H9 (cell line): ENCODE measurements at regions not wholly inside any gene's neighbourhood (a gene's known extent, or its start where the extent isn't known, plus 50 kb on each side); places are given as distances from the start of the nearest gene placed in this dataset.

Experiments used
- DNase-seq: peaks from one replicate; pipeline ENCODE4 v3.0.0-alpha.2; 2017
- H2AFZ ChIP-seq: one replicate; pipeline ENCODE4 v1.6.1; 2013; ENCODE audit warnings: mild to moderate bottlenecking, low read length, control low read depth, moderate library complexity
- H2AK5ac ChIP-seq: 2 replicates; pipeline ENCODE4 v1.6.1; 2013; ENCODE audit warnings: low read length, control low read depth, mixed read lengths; ENCODE audit not compliant: insufficient read length
- H2BK120ac ChIP-seq: one replicate; pipeline ENCODE4 v1.6.1; 2013; ENCODE audit warnings: low read depth, mild to moderate bottlenecking, low read length, control low read depth, inconsistent platforms; ENCODE audit not compliant: poor library complexity, severe bottlenecking
- H2BK12ac ChIP-seq: 2 replicates; pipeline ENCODE4 v1.6.1; 2013; ENCODE audit warnings: low read length, control low read depth, mixed read lengths, low read depth; ENCODE audit not compliant: insufficient read length
- H2BK15ac ChIP-seq: 2 replicates; pipeline ENCODE4 v1.6.1; 2013; ENCODE audit warnings: low read depth, low read length, control low read depth
- H2BK20ac ChIP-seq: one replicate; pipeline ENCODE4 v1.6.1; 2013; ENCODE audit warnings: low read depth, mild to moderate bottlenecking, low read length, control low read depth, inconsistent platforms; ENCODE audit not compliant: poor library complexity, severe bottlenecking
- H2BK5ac ChIP-seq: 2 replicates; pipeline ENCODE4 v1.6.1; 2013; ENCODE audit warnings: low read length, control low read depth, mixed read lengths; ENCODE audit not compliant: insufficient read length
- H3K14ac ChIP-seq: 2 replicates; pipeline ENCODE4 v1.6.1; 2013; ENCODE audit warnings: low read length, control low read depth; ENCODE audit not compliant: insufficient read depth
- H3K18ac ChIP-seq: 2 replicates; pipeline ENCODE4 v1.6.1; 2013; ENCODE audit warnings: low read depth, mild to moderate bottlenecking, mixed read lengths, low read length, control low read depth; ENCODE audit not compliant: insufficient read length
- H3K23ac ChIP-seq: 2 replicates; pipeline ENCODE4 v1.6.1; 2013; ENCODE audit warnings: low read length, control low read depth, mixed read lengths, low read depth; ENCODE audit not compliant: insufficient read length
- H3K23me2 ChIP-seq: 2 replicates; pipeline ENCODE4 v1.6.1; 2013; ENCODE audit warnings: low read depth, mild to moderate bottlenecking, mixed read lengths, low read length, control low read depth; ENCODE audit not compliant: insufficient read length, poor library complexity, severe bottlenecking
- H3K27ac ChIP-seq: 2 replicates; pipeline ENCODE4 v1.5.1; 2013; ENCODE audit warnings: low read length, control low read depth, mixed read lengths, low read depth; ENCODE audit not compliant: insufficient read length
- H3K27me3 ChIP-seq: 2 replicates; pipeline ENCODE4 v1.6.1; 2013; ENCODE audit warnings: low read length, control low read depth, inconsistent platforms; ENCODE audit not compliant: insufficient read depth
- H3K4ac ChIP-seq: 2 replicates; pipeline ENCODE4 v1.6.1; 2013; ENCODE audit warnings: low read depth, mild to moderate bottlenecking, control low read depth, inconsistent platforms, low read length, moderate library complexity
- H3K4me1 ChIP-seq: 2 replicates; pipeline ENCODE4 v1.6.1; 2013; ENCODE audit warnings: low read length, control low read depth, inconsistent platforms; ENCODE audit not compliant: insufficient read depth
- H3K4me2 ChIP-seq: 2 replicates; pipeline ENCODE4 v1.6.1; 2013; ENCODE audit warnings: low read length, control low read depth, mixed read lengths; ENCODE audit not compliant: insufficient read length, insufficient read depth
- H3K56ac ChIP-seq: 2 replicates; pipeline ENCODE4 v1.6.1; 2013; ENCODE audit warnings: low read depth, mild to moderate bottlenecking, mixed read lengths, low read length, control low read depth; ENCODE audit not compliant: insufficient read length
- H3K79me1 ChIP-seq: 2 replicates; pipeline ENCODE4 v1.6.1; 2013; ENCODE audit warnings: low read depth, mild to moderate bottlenecking, moderate library complexity, low read length, control low read depth, inconsistent platforms; ENCODE audit not compliant: insufficient read depth, poor library complexity, severe bottlenecking
- H3K79me2 ChIP-seq: 2 replicates; pipeline ENCODE4 v1.6.1; 2013; ENCODE audit warnings: low read length, control low read depth, inconsistent platforms; ENCODE audit not compliant: insufficient read depth
- H3K9ac ChIP-seq: 2 replicates; pipeline ENCODE4 v1.6.1; 2013; ENCODE audit warnings: low read length, control low read depth, mixed read lengths; ENCODE audit not compliant: insufficient read length; ENCODE audit errors: extremely low read depth
- H3K9me3 ChIP-seq: one replicate; pipeline ENCODE4 v1.6.1; 2013; ENCODE audit warnings: low read depth, low read length, inconsistent platforms; ENCODE audit not compliant: control insufficient read depth
- H3T11ph ChIP-seq: one replicate; pipeline ENCODE4 v1.6.1; 2013; ENCODE audit warnings: mild to moderate bottlenecking, low read length, control low read depth, inconsistent platforms
- H4K20me1 ChIP-seq: one replicate; pipeline ENCODE4 v1.6.1; 2013; ENCODE audit not compliant: control insufficient read depth, insufficient read length, insufficient read depth
- H4K5ac ChIP-seq: 2 replicates; pipeline ENCODE4 v1.6.1; 2013; ENCODE audit warnings: low read depth, mild to moderate bottlenecking, mixed read lengths, low read length, control low read depth; ENCODE audit not compliant: insufficient read length
- H4K8ac ChIP-seq: replicated peaks from 2 replicates; pipeline ENCODE4 v1.6.1; 2013; ENCODE audit warnings: low read length, control low read depth, mixed read lengths, low read depth; ENCODE audit not compliant: insufficient read length
- H4K91ac ChIP-seq: 2 replicates; pipeline ENCODE4 v1.6.1; 2013; ENCODE audit warnings: low read depth, mild to moderate bottlenecking, moderate library complexity, mixed read lengths, low read length, control low read depth; ENCODE audit not compliant: insufficient read length
- H3K27ac Mint-ChIP-seq, 3 experiments: 2 replicates in 2 of 3; 3 replicates in 1 of 3; pipeline ENCODE4 v1.8.0; 2020 to 2021; ENCODE audit warnings: mixed read lengths in 3 of 3, mild to moderate bottlenecking in 1 of 3, moderate library complexity in 1 of 3
- H3K27me3 Mint-ChIP-seq: 2 replicates; pipeline ENCODE4 v1.8.0; 2021; ENCODE audit warnings: low read depth, mild to moderate bottlenecking, moderate library complexity, mixed read lengths
- H3K36me3 Mint-ChIP-seq, 3 experiments: 2 replicates in 2 of 3; 3 replicates in 1 of 3; pipeline ENCODE4 v1.8.0; 2020 to 2021; ENCODE audit warnings: low read depth in 3 of 3, mixed read lengths in 3 of 3; ENCODE audit not compliant: insufficient read depth in 1 of 3
- H3K4me1 Mint-ChIP-seq, 2 experiments: 2 replicates each; pipeline ENCODE4 v1.8.0; 2020; ENCODE audit warnings: mixed read lengths in 2 of 2
- H3K4me3 Mint-ChIP-seq, 2 experiments: 2 replicates in 1 of 2; 3 replicates in 1 of 2; pipeline ENCODE4 v1.8.0; 2020 to 2021; ENCODE audit warnings: mild to moderate bottlenecking in 2 of 2, mixed read lengths in 2 of 2, moderate library complexity in 1 of 2
- H3K9me3 Mint-ChIP-seq, 2 experiments: 2 replicates in 1 of 2; 3 replicates in 1 of 2; pipeline ENCODE4 v1.8.0; 2020; ENCODE audit warnings: mild to moderate bottlenecking in 2 of 2, mixed read lengths in 2 of 2, moderate library complexity in 1 of 2
- CTCF ChIP-seq: fragments of 200-600 bp; sonication (generic); conservative IDR thresholded peaks from 3 replicates; pipeline ENCODE4 v1.8.0; 2021; ENCODE audit warnings: antibody characterized with exemption, mild to moderate bottlenecking
- WGBS: extraction: QIAGEN DNeasy Blood & Tissue Kit; methylation state at CpG from one replicate; pipeline ENCODE4 v1.1.7; 2013; ENCODE audit warnings: missing lambda C conversion rate, low lambda C conversion rate, mixed read lengths; ENCODE audit not compliant: insufficient read length; ENCODE audit errors: extremely low coverage; 5-methylcytosine and 5-hydroxymethylcytosine counted together

DNA sequence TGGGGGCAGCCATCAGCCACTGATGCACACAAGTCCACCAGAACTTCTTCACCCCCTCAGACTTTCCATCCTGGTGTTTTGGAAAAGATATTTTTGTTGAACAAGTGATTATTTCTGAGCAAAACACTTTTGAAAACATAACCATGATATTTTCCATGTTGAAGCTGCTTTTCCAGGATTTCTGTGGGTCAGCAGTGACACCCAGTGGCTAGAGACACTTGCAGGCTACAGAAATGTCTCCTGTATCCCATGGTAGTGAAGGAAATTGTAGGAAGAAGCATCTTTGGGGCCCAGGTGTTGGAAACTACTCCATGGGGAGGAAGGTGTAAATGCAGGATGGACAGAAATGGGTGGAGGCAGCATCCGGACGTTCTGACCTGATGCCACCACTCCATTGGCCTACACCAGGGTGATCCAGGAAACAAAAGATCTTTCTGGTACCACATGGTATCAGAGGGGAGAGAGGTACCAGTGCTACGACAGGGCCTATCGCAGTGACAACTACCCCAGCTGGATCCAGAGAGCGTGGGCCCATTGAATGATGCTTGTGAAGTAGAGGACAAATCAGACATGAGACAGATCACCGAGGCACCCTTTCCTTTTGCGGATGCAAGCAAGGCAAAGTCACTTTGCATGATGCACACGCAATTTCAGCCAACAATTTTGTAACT, 111.7 kb upstream of the COBL start:
- Histone ChIP-seq H3K56ac (no peak overlapping the region), H3K4me2 (no peak overlapping the region), H2BK12ac (no peak overlapping the region), H4K5ac (no peak overlapping the region), H3K27me3 (no peaks in the 10 kb centered on the region), H4K8ac (no peak overlapping the region), H4K20me1 (no peaks in the 10 kb centered on the region), H3T11ph (no peak overlapping the region), H2AK5ac (no peak overlapping the region), H3K9me3 (no peaks in the 10 kb centered on the region), H3K4me1 (no peaks in the 10 kb centered on the region), H2BK15ac (no peak overlapping the region), H2BK5ac (no peak overlapping the region), H3K23ac (no peak overlapping the region), H3K23me2 (no peaks in the 10 kb centered on the region), H3K18ac (no peak overlapping the region), H4K91ac (no peak overlapping the region), H3K9ac (no peak overlapping the region), H2AFZ (no peak overlapping the region), H3K79me2 (no peaks in the 10 kb centered on the region), H2BK20ac (no peak overlapping the region), H3K79me1 (no peaks in the 10 kb centered on the region), H3K27ac (no peak overlapping the region), H3K14ac (no peak overlapping the region), H3K4ac (no peak overlapping the region), H2BK120ac (no peak overlapping the region)
- H3K4me1 Mint-ChIP-seq, result peaks cover 2 to 8% of the 10 kb centered on the region in 2 experiments
- H3K4me3 Mint-ChIP-seq, result no peak overlapping the region
- no peak for DNase-seq
- no peak overlapping the region for H3K27ac Mint-ChIP-seq
- no peaks in the 10 kb centered on the region for H3K9me3 Mint-ChIP-seq
- H3K27me3 Mint-ChIP-seq, result no peaks in the 10 kb centered on the region
- peak; percentile 75 for TF ChIP-seq CTCF
- H3K36me3 Mint-ChIP-seq, result no peaks in the 10 kb centered on the region
- no CpG with 5 or more reads among the region's 8 CpGs for WGBS
